Fibroblast of lung (primary cell): ENCODE measurements at regions not wholly inside any gene's neighbourhood (a gene's known extent, or its start where the extent isn't known, plus 50 kb on each side); places are given as distances from the start of the nearest gene placed in this dataset.

Source experiments
- DNase-seq, 2 donors: peaks; one replicate each; pipeline versions ENCODE4 v3.0.0 to v3.0.0-alpha.2; 2010; ENCODE audit warnings: low read depth in 2 of 2
- H2AFZ ChIP-seq: 2 replicates; pipeline ENCODE4 v1.5.1; 2012; ENCODE audit warnings: low read length, control low read depth, inconsistent platforms
- H3K27ac ChIP-seq: 2 replicates; pipeline ENCODE4 v1.5.1; 2011; ENCODE audit warnings: low read length, control low read depth; ENCODE audit not compliant: insufficient read depth
- H3K27me3 ChIP-seq: 2 replicates; pipeline ENCODE4 v1.5.1; 2011; ENCODE audit warnings: mild to moderate bottlenecking, low read length; ENCODE audit not compliant: control insufficient read depth, insufficient read depth
- H3K36me3 ChIP-seq: 2 replicates; pipeline ENCODE4 v1.5.1; 2011; ENCODE audit warnings: low read length; ENCODE audit not compliant: control insufficient read depth, insufficient read depth
- H3K4me1 ChIP-seq: 2 replicates; pipeline ENCODE4 v1.5.1; 2011; ENCODE audit warnings: low read length; ENCODE audit not compliant: control insufficient read depth, insufficient read depth; ENCODE audit errors: extremely low read depth
- H3K4me2 ChIP-seq: 2 replicates; pipeline ENCODE4 v1.5.1; 2011; ENCODE audit warnings: low read length, control low read depth; ENCODE audit not compliant: insufficient read depth; ENCODE audit errors: extremely low read depth
- H3K4me3 ChIP-seq, 4 experiments: fragments of 200-600 bp in 1 of 4; sonication (generic) in 1 of 4; replicated peaks in 1 of 4; 2 replicates each; pipeline ENCODE4 v1.5.1; 2011 to 2016; ENCODE audit warnings: low read length in 4 of 4, low read depth in 3 of 4, mild to moderate bottlenecking in 3 of 4, control low read depth in 2 of 4, inconsistent platforms in 1 of 4, mixed read lengths in 1 of 4; ENCODE audit not compliant: insufficient read depth in 1 of 4; ENCODE audit errors: control extremely low read depth in 1 of 4
- H3K79me2 ChIP-seq: 2 replicates; pipeline ENCODE4 v1.5.1; 2012; ENCODE audit warnings: mild to moderate bottlenecking, low read length, inconsistent platforms; ENCODE audit not compliant: control insufficient read depth, insufficient read depth
- H3K9ac ChIP-seq: 2 replicates; pipeline ENCODE4 v1.5.1; 2011; ENCODE audit warnings: mild to moderate bottlenecking, low read length, control low read depth; ENCODE audit not compliant: insufficient read depth
- H3K9me3 ChIP-seq: 2 replicates; pipeline ENCODE4 v1.5.1; 2012; ENCODE audit warnings: low read depth, low read length; ENCODE audit not compliant: control insufficient read depth, insufficient read depth
- H4K20me1 ChIP-seq: 2 replicates; pipeline ENCODE4 v1.5.1; 2011; ENCODE audit warnings: low read length; ENCODE audit not compliant: control insufficient read depth, insufficient read depth; ENCODE audit errors: extremely low read depth
- CTCF ChIP-seq, 2 donors: IDR thresholded peaks in 1 of 2; conservative IDR thresholded peaks in 1 of 2; 1 replicate in 1 of 2; 2 replicates in 1 of 2; pipeline ENCODE4 v1.5.1; 2011 to 2012; ENCODE audit warnings: low read length in 2 of 2, control low read depth in 1 of 2, inconsistent platforms in 1 of 2, low read depth in 1 of 2, mild to moderate bottlenecking in 1 of 2
- EZH2 ChIP-seq: IDR thresholded peaks from 2 replicates; pipeline ENCODE4 v1.5.1; 2012; ENCODE audit warnings: low read length, control low read depth, mild to moderate bottlenecking; ENCODE audit errors: missing control alignments

- no peak for DNase-seq
- no peaks in the 10 kb centered on the region for H3K36me3 ChIP-seq
- no peak for TF ChIP-seq EZH2
- TF ChIP-seq CTCF (conservative IDR thresholded peaks at IDR 0.05 in 1 of 2, IDR thresholded peaks at IDR 0.05 in 1 of 2; ENCODE audit: low read depth in 1 of 2, low read length in 2 of 2): no peak
Measured at GRCh38 chrX:56499372-56499771, 64.1 kb upstream of the UBQLN2 start.

GRCh38 chrX:56503941-56504673 is 59.3 kb upstream of the UBQLN2 start:
- no peaks in the 10 kb centered on the region for H3K79me2 ChIP-seq
- H3K27me3 ChIP-seq: no peaks in the 10 kb centered on the region
- no peaks in the 10 kb centered on the region for H3K36me3 ChIP-seq
- no peak overlapping the region for H2AFZ ChIP-seq
- DNase-seq: no peak
- H3K9ac ChIP-seq: no peak overlapping the region
- no peak overlapping the region for H3K27ac ChIP-seq
- no peak overlapping the region for H3K4me3 ChIP-seq
- TF ChIP-seq CTCF (conservative IDR thresholded peaks at IDR 0.05 in 1 of 2, IDR thresholded peaks at IDR 0.05 in 1 of 2; ENCODE audit: low read depth in 1 of 2, low read length in 2 of 2): no peak
- no peak for TF ChIP-seq EZH2
- H3K4me2 ChIP-seq: no peak overlapping the region
- no peaks in the 10 kb centered on the region for H3K4me1 ChIP-seq
- no peaks in the 10 kb centered on the region for H4K20me1 ChIP-seq
- no peaks in the 10 kb centered on the region for H3K9me3 ChIP-seq

More at GRCh38 chrX:56499372-56499771, 64.1 kb upstream of the UBQLN2 start:
- H3K79me2 ChIP-seq: no peaks in the 10 kb centered on the region
- no peaks in the 10 kb centered on the region for H4K20me1 ChIP-seq
- no peak overlapping the region for H3K9ac ChIP-seq
- no peak overlapping the region for H3K4me2 ChIP-seq
- H3K9me3 ChIP-seq: no peaks in the 10 kb centered on the region
- no peak overlapping the region for H2AFZ ChIP-seq
- H3K4me3 ChIP-seq: no peak overlapping the region
- H3K4me1 ChIP-seq: no peaks in the 10 kb centered on the region
- no peaks in the 10 kb centered on the region for H3K27me3 ChIP-seq
- no peak overlapping the region for H3K27ac ChIP-seq

GRCh38 chrX:56505866-56506265 is 57.6 kb upstream of the UBQLN2 start:
- H3K36me3 ChIP-seq: no peaks in the 10 kb centered on the region
- no peaks in the 10 kb centered on the region for H4K20me1 ChIP-seq
- no peaks in the 10 kb centered on the region for H3K79me2 ChIP-seq
- H3K4me3 ChIP-seq: no peak overlapping the region
- H3K4me2 ChIP-seq: no peak overlapping the region
- H3K27me3 ChIP-seq: no peaks in the 10 kb centered on the region
- no peaks in the 10 kb centered on the region for H3K4me1 ChIP-seq
- H3K27ac ChIP-seq: no peak overlapping the region
- no peak for DNase-seq
- no peak overlapping the region for H2AFZ ChIP-seq
- no peaks in the 10 kb centered on the region for H3K9me3 ChIP-seq
- TF ChIP-seq CTCF (conservative IDR thresholded peaks at IDR 0.05 in 1 of 2, IDR thresholded peaks at IDR 0.05 in 1 of 2; ENCODE audit: low read depth in 1 of 2, low read length in 2 of 2) (no peak), EZH2 (no peak)
- no peak overlapping the region for H3K9ac ChIP-seq
